KG1 (cell line): ENCODE measurements at regions not wholly inside any gene's neighbourhood (a gene's known extent, or its start where the extent isn't known, plus 50 kb on each side); places are given as distances from the start of the nearest gene placed in this dataset.
A peak's percentile ranks its signal among the peaks of the same experiment; 100 is the strongest.

ENCODE experiments used
- DNase-seq: peaks from one replicate; lab custom pipeline; 2025; lab: John Stamatoyannopoulos, UW

DNA sequence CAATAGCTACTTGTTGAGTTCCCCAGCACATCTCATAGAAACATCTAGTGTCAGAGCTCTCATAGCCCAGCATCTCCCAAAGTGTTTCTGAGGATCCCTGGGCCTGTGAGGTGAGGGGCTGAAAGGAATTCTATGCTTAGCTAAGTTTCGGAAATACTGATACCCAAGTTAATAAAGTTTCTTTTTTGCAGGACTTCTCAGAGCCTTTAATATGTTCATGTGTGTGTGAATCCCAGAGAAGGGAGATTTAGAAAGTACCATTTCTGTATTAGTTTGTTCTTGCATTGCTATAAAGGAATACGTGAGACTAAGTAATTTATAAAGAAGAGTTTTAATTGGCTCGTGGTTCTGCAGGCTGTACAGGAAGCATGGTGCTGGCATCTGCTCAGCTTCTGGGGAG lies 211.2 kb downstream of the TSN start:
- no peak for DNase-seq

DNA sequence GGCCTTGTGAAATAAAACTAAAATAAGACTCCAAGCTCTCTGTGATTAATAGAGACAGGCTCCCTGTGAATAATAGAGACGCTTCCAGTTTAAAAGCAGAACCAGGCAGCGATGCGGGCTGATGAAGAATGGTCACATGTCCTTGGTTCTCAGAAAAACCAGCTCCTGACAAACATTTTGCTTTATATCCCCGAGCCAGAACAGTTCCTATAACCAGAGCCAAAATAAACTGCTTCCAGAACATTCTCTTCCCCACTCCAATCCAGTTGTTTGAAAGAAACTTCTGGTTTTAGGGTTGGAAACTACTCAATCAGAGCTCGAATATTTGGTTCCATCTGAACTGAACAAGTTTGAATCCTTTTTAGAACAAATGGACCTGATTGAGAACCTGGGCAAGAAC lies 213.7 kb downstream of the TSN start:
- no peak for DNase-seq

DNA sequence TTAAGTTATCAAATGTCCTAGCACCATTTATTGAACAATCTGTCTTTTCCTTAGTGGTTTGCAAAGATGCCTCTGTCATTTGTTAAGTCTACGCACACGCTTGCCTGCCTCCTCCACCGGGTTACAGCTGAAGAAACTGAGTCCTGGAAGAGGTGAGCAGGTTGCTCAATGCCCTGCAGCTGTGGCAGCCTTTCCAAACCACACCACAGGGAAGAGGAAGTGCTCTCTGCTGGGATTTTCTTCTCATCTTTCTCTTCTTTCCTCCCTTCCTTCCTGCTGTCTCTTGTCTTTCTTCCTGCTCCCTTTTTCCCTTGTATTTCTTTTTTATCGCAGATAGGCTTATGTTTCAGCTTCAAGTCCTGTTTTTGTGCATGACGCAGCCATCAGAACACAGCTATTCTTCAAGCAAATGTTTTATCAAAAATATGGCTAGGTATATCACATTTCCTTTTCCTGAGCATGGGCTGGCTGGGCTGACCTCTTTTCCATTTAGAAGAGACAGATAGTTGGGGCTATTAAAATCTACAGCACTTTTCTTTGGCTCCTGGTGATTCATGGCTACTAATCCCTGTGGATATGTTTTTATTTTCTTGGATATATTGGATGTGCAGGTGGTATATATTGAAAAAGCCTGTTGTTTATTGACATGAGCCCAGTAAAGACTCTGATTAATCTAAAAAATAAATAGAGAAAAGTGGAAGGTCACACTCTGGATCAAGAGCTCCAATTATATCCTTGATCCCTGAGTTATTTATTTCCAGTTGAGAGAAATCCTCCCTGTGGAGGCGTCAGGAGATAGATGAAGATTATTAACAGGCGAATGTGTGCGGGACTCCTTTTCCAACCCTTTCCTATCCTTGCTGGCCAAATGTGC lies 214.6 kb downstream of the TSN start:
- DNase-seq, result no peak

DNA sequence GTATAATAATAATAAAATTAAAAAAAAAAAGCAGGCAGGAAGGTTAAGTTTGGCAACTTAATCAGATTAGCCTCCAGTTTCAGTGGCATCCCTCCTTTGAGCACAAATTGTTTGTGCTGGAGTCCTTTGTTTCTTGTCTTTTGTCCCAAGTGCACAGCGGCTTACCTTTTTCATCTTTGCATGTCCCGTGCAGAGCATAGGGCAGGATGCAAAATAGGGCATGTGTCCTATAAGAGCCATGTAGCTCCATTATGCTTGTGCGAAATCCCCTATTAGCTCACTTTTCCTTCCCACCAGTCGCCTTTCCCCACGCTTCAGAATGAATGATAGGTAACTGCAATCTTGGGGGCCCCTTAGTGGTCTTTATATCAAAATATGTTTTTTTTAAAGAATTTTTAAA lies 216.8 kb downstream of the TSN start:
- DNase-seq, result no peak

DNA sequence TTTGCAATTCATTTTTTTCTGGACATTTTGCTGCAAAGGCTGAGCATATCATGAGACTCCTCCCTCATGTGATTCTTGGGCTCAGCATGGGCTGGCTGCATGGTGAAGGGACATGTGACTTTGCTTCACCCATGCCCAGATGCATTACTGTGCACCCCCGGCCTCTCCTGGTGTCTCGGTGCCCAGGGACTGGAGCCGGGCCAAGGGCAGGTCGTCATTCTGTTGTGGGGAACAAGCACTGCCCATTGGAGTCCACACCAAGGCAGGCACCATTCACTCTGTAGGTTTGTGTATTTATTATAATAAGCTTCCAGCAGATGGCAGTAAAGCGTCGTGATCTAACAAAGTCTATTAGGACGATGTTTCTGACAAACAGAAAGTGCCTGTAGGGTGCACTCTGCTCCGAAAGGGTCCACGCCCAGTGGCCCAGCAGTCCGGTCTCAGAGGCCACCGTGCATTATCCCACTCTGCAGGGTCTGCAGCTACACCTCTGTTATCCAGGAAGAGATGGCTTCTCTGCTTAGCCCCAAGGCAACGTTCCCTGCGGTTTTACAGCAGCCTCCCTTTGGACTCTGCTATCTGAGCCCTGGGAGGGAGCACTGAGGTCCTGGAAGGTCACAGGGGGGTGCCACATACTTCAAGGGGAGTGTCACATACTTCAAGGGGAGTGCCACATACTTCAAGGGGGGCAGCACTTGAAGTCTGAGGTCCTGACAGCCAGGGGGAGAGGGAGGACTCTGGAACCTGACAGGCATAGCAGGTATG lies 219.6 kb downstream of the TSN start:
- DNase-seq, result peak; percentile 86

DNA sequence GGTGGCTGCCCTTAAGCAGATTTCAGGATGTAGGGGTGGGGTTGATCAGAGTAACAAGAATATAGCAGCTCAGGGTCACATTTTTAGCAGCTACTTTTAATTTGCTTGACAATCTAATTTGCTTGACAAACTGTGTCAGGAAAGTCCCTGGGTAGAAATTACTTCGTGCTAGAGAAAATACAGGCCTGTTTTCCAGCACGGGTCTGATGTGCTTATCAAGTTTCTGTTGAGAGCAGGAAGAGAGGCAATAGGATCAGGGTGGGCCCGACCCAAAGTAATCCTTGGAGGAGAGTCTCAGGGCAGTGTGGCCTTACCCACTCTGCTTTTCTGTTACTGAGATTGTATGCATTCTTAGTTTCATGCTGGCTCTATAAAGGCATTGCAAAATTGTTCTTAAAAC lies 221.5 kb downstream of the TSN start:
- no peak for DNase-seq

DNA sequence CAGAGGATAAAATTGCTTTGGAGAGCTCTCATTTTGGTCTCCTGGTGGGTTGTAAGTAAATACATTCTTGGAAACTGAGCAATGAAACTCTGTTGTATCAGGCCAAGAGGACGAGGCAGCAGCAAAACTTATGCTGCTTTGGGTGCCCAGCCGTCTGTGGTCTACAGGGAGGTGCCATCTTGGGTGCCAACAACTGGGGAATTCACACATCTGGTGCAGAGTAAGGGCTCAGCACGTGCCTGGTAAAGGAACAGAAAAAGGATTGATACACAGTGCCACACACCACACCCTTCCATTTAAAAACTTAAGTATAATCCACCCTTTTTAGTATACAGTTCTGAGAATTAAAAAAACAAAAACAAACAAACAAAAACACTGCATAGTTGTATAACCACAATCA lies 221.9 kb downstream of the TSN start:
- DNase-seq, result no peak

DNA sequence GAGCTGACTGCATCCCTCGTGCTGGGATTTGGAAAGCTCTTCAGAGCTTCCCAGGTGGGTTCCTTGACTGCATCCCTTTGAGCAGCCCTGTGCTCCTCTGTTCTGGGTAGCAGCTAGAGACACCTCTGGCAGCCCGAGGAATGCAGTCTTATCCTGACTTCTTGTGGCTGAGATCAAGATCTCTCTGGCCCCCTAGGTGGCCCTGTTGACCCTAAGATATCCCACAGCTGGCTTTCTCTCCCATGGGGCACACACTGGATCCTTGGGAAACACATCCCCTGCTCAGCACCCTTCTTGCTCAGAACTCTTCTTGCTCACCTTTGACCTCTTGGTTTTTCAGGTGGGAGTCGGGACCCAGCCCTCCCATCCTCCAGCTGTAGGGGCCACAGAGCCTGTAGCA lies 237.2 kb downstream of the TSN start:
- DNase-seq, result no peak

DNA sequence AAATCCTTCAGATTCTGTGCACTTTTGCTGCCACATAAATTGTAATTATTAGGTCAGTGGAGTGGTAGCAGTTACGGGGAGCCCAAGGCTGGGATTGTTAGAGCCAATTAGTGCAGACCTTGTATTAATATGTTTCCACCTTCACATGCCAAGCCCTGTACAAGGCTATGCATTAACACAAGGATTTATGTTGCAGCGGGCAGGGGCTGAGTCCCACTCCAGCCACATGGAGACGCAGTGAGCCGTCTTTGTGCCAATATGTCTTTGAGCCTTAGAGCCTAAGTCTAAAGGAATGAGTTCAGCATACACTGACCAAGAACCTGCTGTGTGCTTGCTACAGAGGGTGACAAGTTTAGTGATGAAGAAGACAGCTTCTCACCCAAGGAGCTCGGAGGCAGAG lies 238.2 kb downstream of the TSN start:
- no peak for DNase-seq

DNA sequence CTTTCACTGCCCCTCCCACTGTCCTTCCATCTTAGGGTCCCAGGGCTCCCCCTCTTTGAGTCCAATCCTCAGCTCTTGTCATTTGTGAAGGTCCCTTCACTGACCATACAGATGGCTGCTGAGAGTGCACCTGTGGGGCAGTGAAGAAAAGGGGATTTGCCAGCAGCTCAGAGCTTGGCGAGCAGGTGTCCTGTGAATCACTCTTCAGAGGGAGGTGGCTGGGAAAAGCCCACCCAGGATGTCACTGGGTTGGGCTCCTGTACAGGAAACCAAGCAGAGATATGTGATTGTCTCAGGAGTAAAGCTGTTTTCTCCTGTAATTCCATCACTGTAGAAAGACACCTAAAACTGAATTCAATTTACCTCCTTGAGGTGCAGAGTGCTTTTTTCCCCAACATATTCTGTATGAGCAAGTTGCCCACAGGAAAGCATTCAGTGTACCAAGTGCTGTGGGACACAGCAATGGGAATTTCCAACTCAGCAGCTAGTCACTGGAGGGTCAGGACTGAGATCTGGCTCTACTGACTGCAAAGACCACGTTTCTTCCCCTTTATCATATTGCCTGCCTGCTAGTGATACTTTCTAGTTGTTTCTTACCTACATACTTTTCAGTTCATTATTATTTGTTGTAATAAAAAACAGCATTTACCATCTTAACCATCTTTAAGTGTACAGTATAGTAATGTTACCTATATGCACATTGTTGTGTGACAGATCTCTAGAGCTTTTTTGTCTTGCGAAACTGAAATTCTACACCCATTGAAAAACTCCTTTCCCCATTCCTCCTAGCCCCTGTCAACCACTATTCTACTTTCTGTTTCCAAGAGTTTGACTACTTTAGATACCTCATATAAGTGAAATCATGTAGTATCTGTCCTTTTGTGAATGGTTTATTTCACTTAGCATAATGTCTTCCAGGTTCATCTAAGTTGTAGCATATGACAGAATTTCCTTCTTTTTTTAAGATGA lies 239.1 kb downstream of the TSN start:
- DNase-seq, result no peak

DNA sequence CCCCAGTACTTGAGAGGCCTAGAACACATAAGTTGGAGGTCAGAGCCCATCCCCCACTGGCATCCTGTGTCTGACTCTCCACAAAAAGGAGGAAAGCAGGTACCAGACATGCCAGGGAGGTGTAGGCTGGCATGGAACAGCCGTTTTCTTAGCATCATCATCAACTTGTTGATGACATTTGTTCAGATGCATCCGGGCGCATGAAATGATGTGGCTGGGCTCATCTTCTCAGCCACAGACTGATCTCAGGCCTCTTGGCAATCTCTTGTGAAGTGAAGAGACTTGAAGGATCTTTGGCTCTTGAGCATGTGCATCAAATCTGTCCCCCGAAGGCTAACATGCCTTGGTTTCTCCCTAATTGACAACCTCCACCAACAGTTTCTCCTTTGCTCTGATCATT lies 243.3 kb downstream of the TSN start:
- no peak for DNase-seq

DNA sequence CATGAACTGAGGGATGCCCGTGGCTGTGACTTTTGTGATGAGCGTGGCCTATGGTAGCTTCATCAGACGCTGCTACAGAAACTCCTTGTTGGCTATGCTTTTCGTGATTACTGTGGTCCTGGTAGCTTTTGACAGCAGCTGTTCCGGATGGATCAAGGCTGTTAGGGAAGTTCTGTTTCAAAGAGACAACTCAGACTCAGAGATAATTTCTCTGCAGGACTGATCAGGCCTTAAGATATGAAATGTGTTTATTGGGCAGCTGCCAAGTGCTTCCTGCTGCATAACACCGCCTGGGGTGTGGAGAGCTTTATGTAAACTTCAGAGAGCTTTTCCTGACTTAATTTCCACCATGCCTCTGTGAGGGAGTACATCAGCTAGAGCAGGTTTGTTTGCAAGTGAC lies 243.8 kb downstream of the TSN start:
- peak; percentile 80 for DNase-seq

DNA sequence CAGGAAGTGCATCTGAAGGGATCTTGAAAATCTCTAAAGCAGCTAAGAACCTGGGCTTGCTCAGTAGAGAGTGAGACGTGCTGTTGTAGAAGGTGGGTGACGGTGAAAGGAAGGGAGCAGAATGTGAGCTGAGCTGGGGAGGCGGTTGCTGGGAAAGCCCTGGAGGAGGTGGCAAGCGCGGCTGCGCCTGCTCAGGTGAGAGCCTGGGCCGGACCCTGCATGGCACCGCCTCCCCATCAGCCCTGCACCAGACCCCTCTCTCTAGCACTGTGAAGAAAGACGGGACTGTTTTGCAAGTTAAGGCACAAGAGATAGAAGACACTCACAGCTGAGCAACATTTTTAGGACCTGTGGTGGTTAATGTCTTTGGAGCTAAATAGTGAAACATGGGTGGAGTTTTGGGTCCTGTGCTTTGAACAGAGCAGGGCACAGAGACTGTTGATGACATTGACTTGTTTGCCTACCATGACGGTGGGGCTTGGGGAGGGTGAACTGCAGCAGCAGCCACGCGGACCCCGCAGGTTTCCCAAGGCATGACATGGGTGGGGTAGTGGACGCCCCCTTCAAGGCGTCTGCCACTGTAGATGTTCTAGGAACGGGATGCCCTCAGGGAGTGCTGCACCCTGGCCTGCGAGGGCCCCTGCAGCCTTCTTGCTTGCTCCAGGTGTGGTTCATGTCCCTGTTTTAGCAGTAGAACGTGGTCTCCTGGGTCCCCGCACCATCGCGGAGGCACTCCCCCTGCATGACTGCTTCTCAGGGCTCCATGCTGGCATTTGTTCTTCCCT lies 245.3 kb downstream of the TSN start:
- DNase-seq, result no peak

DNA sequence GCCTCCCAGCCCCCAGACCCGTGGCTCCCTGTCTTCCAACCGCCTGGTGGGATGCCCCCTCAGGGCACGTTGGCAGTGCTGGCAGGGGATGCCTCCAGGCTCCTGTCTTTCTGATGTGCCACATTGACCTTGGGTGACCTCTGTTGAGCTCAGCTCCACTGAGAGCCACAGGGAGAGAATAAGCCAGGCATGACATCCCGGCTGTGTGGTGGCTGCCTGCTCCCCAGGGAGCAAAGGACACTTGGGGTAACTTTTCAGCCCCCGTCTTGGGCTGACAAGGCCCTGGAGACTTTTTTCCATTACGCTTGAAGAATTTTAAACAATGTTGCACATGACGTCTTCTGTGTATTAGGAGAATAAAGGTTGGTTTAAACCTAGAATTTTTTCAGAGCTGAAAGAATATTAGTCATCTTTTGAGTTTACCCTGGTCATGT lies 246.0 kb downstream of the TSN start:
- DNase-seq, result no peak

DNA sequence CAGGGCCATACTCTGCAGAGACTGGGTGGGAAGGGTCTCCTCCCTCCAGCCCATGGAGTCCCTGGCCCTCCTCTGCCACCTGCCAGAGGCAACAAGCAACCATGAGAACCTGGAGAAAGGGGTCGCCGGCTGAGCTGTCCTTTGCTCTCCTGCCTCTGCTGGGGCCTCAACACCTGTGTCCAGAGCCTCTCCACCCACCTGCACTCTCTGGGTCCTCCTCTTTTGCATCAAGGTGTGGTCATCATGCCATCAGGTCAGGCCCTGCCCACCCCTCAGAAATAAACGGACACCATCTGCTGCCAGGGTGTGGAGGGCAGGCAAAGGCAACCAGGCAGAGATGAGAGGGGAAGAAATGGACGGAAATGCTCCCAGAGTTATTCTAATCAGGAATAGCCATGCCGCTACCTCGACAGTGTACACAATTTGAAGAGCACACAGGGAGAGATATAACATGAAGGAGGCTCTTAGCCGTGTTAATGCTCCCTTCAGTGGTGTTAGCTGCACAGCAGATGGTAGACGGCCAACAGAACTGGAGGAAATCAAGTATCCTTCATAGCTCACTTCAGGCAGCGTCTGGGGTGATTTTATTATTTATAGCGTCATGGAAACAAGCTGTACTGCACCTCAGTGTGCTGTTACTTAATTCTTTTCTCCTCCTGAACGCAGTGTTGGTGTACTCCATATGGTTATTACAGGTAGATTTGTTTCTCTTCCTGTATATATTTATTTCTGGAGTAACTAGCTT lies 247.9 kb downstream of the TSN start:
- no peak for DNase-seq

DNA sequence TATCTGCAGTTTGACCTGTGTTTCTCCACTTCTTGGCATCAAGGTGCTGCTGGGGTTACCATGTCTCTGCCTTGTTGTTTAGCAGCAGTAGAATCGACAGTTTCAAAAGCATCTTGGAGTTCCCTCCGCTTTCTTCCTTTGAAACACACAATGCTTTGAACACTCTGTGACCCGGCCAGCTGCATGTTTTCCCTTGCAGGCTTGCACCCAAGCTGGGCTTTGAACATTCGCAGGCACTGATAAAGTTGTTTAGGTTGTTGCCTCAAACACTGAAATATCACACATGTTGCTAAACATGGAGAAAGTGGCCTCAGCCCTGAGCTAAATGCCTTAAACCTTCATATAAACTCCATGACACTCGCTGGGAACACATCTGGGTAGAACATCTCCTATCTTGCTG lies 251.7 kb downstream of the TSN start:
- DNase-seq, result no peak

DNA sequence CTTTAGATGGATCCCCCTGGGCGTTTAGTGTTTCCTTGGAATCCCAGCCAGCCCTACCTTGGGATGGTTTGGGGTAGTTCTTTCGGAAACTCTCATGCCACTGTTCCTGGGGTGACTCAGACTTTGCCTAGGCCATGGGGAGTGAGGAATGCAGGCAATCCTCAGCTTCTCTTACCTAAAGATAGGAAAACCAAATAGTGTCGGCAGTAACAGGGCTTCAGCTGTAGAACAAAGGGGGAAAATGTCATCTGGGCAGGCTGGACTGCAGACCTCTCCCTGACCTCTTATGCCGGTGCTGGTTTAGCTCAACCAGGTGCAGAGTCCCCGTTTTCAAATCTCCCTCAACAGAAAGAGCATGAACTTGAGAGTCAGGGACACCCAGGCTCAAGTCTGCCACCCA lies 252.1 kb downstream of the TSN start:
- no peak for DNase-seq

DNA sequence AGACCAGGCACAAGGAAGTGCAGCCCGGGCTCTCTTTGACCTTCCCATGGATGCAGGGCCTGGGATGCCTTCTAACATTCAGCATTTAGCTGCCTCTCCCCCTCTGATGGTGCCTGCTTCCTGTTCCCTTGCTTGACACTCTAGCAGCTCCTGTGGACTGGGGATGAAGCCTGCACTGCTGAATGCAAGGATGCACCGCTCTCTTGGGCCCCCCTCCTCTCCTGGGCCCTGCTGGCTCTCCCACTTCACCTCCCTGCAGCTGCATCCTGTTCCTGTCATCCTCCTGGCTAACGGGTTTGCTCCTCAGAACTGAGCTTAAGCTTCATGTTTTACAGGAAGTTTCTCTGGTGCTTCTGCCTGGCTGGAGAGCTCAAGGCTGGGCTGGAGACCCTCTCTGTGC lies 254.1 kb downstream of the TSN start:
- no peak for DNase-seq

DNA sequence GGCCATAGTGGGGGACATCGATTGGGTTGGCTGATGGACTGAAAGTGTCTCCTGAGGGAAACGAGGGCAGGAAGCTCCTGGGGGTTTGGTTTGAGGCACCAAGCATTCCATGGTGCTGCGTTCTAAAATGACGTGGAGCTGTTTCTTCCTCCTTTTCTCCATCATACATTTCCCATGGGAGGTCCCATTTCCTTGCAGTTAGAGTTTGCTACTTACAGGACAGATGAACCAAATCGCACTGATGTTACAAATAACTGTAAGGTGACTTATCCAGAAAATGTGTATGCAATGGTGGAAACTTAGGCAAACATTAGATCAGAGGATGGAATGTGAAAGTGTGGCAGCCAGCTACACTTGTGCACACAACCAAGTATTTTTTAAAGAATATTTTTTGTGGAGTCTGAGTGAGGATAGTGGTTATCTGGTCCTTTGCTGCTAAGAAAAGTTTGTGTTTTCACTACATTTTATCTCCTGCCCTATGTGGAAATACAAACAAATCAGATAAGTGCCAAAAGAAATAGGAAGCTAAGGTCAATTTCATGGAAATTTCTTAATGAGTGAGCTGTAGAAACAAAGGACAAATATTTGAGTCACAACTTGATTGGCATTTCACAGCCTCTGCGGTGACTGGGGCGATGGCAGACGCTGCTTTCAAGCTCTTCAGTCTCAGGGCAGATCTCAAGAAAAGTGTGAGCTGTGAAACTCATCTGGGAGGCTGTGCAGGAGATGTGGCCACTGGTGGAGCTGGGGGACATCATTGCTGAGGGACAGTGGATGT lies 256.2 kb downstream of the TSN start:
- DNase-seq, result no peak

DNA sequence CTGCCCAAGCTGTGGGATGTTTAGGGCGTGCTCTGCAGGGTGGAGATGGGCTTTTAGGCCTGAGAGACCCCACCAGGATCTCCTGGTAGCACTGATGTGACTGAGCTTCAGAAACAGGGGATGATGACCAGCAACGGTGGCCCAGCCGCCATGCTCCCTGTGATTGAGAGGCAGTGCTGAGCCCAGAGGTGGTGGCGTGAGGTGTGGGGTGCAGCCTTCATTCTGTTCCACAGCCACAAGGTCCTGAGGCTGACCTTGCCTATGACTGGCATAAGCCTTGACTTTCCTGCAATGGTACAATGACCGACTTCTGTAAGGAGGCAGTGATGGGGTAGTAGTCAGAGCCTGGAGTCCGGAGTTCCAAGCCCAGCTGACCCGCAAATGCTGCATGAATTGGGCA lies 263.3 kb downstream of the TSN start:
- DNase-seq, result no peak
